Calu3 (cell line): ENCODE measurements at regions not wholly inside any gene's neighbourhood (a gene's known extent, or its start where the extent isn't known, plus 50 kb on each side); places are given as distances from the start of the nearest gene placed in this dataset.

Source experiments
- BruUV-seq: library from RNA; stranded (reverse); fragments of 400-500 nt; replicated peaks from 2 replicates; lab custom pipeline; 2021; lab: Mats Ljungman, UMichigan
- CTCF ChIA-PET: fragments of 300-600 bp; sonication (Branson Sonifier 250); formaldehyde crosslinking; loops from one replicate; lab custom pipeline; 2022; ENCODE audit warnings: antibody characterized with exemption; lab: Charles Lee
- DNase-seq: peaks from one replicate; pipeline ENCODE4 v3.0.0; 2022
- H3K27ac Mint-ChIP-seq: one replicate; pipeline ENCODE4 v1.8.0; 2022; ENCODE audit warnings: mixed read lengths; ENCODE audit not compliant: unreplicated experiment
- H3K27me3 Mint-ChIP-seq: one replicate; pipeline ENCODE4 v1.8.0; 2022; ENCODE audit warnings: mixed read lengths; ENCODE audit not compliant: unreplicated experiment
- H3K36me3 Mint-ChIP-seq: one replicate; pipeline ENCODE4 v1.8.0; 2022; ENCODE audit warnings: mild to moderate bottlenecking, moderate library complexity, mixed read lengths; ENCODE audit not compliant: insufficient read depth, unreplicated experiment
- H3K4me1 Mint-ChIP-seq: one replicate; pipeline ENCODE4 v1.8.0; 2022; ENCODE audit warnings: mild to moderate bottlenecking, low read depth, mixed read lengths; ENCODE audit not compliant: unreplicated experiment
- H3K4me3 Mint-ChIP-seq: one replicate; pipeline ENCODE4 v1.8.0; 2022; ENCODE audit warnings: mild to moderate bottlenecking, low read depth, moderate library complexity, mixed read lengths; ENCODE audit not compliant: unreplicated experiment
- H3K9me3 Mint-ChIP-seq: one replicate; pipeline ENCODE4 v1.8.0; 2022; ENCODE audit warnings: low read depth, mixed read lengths; ENCODE audit not compliant: unreplicated experiment
- intact Hi-C: fragments of 100-400 bp; cut with micrococcal nuclease; formaldehyde crosslinking; loops from one replicate; pipeline ENCODE4 v1.10.0; 2022; ENCODE audit not compliant: unreplicated experiment
- TF ChIP-seq, protein P1 (sequence below): fragments of 200-600 bp; IDR thresholded peaks from one replicate; pipeline ENCODE4 v1.8.0; 2022; ENCODE audit warnings: antibody characterized with exemption; ENCODE audit not compliant: unreplicated experiment

DNA sequence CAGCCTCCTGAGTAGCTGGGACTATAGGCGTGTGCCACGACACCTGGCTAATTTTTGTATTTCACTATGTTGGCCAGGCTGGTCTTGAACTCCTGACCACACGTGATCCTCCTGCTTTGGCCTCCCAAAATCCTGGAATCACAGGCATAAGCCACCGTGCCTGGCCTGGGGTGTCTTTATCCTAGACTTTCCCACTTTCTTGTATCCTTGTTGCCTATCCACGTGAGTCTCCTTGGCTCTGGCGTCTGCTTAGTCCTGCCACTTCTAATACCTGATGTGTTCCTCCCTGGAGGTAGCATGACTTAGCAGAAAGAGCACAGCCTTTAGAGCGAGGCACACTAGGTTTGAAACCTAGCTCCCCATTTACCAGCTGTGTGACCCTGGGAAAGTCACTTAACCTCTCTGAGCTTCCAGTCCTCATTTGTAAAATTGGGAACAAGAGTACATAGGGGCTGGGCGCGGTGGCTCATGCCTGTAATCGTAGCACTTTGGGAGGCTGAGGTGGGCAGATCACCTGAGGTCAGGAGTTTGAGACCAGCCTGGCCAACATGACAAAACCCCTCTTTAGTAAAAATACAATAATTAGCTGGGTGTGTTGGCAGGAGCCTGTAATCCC, 344.6 kb downstream of the TYW1 start:
- no peaks in the 10 kb centered on the region for H3K36me3 Mint-ChIP-seq
- intact Hi-C loops = no loop called here
- no peaks in the 10 kb centered on the region for H3K4me1 Mint-ChIP-seq
- H3K9me3 Mint-ChIP-seq = no peaks in the 10 kb centered on the region
- H3K27ac Mint-ChIP-seq = no peak overlapping the region
- BruUV-seq = no TSS peak
- DNase-seq = no peak
- H3K27me3 Mint-ChIP-seq = no peaks in the 10 kb centered on the region
- TF ChIP-seq, protein P1, sequence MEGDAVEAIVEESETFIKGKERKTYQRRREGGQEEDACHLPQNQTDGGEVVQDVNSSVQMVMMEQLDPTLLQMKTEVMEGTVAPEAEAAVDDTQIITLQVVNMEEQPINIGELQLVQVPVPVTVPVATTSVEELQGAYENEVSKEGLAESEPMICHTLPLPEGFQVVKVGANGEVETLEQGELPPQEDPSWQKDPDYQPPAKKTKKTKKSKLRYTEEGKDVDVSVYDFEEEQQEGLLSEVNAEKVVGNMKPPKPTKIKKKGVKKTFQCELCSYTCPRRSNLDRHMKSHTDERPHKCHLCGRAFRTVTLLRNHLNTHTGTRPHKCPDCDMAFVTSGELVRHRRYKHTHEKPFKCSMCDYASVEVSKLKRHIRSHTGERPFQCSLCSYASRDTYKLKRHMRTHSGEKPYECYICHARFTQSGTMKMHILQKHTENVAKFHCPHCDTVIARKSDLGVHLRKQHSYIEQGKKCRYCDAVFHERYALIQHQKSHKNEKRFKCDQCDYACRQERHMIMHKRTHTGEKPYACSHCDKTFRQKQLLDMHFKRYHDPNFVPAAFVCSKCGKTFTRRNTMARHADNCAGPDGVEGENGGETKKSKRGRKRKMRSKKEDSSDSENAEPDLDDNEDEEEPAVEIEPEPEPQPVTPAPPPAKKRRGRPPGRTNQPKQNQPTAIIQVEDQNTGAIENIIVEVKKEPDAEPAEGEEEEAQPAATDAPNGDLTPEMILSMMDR = no peak
- H3K4me3 Mint-ChIP-seq = no peak overlapping the region
- CTCF ChIA-PET = no interaction called here

DNA sequence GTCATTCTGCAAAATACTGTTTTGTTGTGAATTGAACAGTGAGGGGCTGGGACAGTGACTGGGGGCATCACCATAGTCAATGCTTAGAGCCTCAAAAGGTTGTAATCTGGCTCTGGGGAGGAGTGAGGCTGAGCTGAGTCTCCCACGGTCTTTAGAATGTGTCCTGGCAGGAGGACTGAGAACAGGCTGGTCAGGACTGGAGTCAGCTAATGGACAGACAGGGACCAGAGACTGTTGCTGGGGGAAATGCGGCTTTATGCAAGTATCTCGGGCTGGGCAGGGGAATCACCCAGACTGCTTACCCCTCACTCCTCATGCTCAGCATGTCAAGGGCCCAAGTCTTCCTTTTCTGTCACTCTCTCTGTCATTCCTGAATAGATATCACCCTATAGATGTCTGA, 346.5 kb downstream of the TYW1 start:
- no TSS peak for BruUV-seq
- no peak overlapping the region for H3K4me3 Mint-ChIP-seq
- TF ChIP-seq, protein P1 = no peak
- no peaks in the 10 kb centered on the region for H3K27me3 Mint-ChIP-seq
- no peaks in the 10 kb centered on the region for H3K36me3 Mint-ChIP-seq
- H3K4me1 Mint-ChIP-seq = no peaks in the 10 kb centered on the region
- CTCF ChIA-PET = no interaction called here
- no peak overlapping the region for H3K27ac Mint-ChIP-seq
- no peaks in the 10 kb centered on the region for H3K9me3 Mint-ChIP-seq
- intact Hi-C loops = no loop called here
- no peak for DNase-seq

DNA sequence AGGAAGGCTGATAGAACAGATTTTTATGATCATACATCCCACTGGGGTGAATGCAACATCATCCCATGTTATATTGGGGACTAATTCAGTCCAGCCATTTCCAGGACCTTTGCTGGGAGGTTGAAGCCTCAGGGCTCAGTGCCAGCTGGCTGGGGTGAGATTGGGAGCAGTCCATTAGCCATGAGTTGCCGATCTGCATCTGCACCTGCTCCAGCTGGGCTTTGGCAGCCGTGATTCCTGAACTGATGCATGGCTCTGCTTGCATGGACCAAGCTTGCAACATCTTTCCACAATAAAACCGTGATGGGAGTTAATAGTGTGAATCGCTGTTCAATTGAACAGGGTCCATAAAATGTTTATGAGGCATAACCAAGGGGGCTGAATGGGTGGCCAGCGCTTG, 346.9 kb downstream of the TYW1 start:
- Mint-ChIP-seq H3K27ac (no peak overlapping the region), H3K36me3 (no peaks in the 10 kb centered on the region), H3K4me1 (no peaks in the 10 kb centered on the region), H3K27me3 (no peaks in the 10 kb centered on the region), H3K9me3 (no peaks in the 10 kb centered on the region), H3K4me3 (no peak overlapping the region)
- CTCF ChIA-PET = no interaction called here
- intact Hi-C loops = no loop called here
- BruUV-seq = no TSS peak
- DNase-seq = no peak
- TF ChIP-seq, protein P1 = no peak

DNA sequence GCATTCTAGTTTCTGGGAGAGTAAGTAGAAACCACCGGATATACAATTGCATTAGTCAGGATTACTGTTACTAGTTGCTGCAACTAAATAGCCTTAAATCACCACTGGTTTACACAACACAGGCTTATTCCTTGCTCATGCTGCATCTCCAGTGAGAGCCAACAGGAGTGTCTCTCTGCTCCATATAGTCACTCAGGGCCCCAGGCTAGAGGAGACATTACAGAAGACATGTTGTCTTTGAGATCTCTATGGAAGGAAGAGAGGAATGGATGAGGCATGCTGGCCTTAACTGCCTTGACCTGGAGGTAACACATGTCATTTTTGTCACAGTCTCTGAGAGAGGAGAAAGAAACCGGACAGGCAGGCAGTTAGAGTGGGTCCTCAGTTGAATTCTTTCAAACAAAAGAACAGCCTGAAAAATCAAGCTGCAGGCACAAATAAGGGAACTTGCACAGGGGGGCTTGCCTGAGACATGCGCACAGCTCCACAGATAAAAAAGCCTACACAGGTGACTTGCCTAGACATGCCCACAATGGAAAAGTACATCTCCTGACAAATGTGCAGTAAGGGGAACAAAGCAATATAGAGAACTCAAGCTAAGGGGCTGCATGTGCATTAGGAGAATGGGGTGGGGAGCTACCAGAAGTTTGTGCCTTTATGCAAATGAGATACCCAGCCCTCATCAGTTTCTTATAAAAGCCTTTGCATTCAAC, 348.0 kb downstream of the TYW1 start:
- no peak overlapping the region for H3K27ac Mint-ChIP-seq

More for the DNA sequence above, 348.0 kb downstream of the TYW1 start:
- BruUV-seq = no TSS peak
- Mint-ChIP-seq H3K4me1 (no peaks in the 10 kb centered on the region), H3K36me3 (no peaks in the 10 kb centered on the region), H3K4me3 (no peak overlapping the region), H3K27me3 (no peaks in the 10 kb centered on the region), H3K9me3 (no peaks in the 10 kb centered on the region)
- no peak for DNase-seq
- TF ChIP-seq, protein P1 = no peak
- CTCF ChIA-PET = interaction anchor here (0.7 kb wide), 1 partner anchor 348 kb away, joined by 3 read pairs; no protein-coding TSS in a partner anchor
- intact Hi-C loops = no loop called here
